DMS114 treated with DMSO at 0.1 percent for 48 hours (cell line): ENCODE measurements at regions not wholly inside any gene's neighbourhood (a gene's known extent, or its start where the extent isn't known, plus 50 kb on each side); places are given as distances from the start of the nearest gene placed in this dataset.

Experiments
- DNase-seq: peaks from one replicate; lab custom pipeline; 2025; ENCODE audit not compliant: unreplicated experiment; lab: John Stamatoyannopoulos, UW

DNA sequence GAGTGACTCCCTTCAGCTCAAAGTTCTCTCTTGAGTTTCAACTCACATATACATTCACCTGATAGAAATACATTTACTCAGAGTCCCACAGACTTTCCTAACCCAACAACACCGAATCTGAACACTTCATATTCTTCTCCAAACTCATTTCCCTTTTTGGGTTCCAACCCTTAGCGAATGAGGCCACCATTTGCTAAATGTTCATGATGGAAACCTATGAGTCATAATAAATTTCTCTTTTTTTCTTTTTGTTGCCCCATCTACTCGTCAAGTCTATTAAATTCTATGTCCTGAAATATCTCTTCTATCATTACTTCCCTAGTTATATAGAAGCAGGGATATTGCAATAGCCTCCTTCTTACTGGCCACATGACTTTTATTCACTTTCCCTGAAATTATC is 100.1 kb downstream of the HLX start:
- no peak for DNase-seq

DNA sequence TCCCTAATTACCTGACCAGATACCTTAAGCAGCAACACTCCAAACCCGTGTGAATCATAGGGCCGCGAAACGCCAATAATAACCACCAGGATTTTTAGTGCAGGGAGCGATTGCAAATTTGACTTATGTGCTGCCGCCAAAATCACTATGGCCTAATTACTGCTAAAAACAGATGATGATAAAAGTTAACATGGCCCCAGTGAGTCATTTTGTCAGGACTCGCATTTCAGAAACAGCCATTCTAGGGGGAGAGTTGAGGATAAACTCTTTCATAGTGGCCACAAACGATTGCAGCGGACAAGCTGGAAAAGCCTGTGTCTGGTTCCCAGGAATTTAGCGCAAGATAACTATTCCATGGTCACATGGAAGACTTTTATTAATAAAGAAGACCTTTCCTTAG is 103.4 kb downstream of the HLX start:
- no peak for DNase-seq

DNA sequence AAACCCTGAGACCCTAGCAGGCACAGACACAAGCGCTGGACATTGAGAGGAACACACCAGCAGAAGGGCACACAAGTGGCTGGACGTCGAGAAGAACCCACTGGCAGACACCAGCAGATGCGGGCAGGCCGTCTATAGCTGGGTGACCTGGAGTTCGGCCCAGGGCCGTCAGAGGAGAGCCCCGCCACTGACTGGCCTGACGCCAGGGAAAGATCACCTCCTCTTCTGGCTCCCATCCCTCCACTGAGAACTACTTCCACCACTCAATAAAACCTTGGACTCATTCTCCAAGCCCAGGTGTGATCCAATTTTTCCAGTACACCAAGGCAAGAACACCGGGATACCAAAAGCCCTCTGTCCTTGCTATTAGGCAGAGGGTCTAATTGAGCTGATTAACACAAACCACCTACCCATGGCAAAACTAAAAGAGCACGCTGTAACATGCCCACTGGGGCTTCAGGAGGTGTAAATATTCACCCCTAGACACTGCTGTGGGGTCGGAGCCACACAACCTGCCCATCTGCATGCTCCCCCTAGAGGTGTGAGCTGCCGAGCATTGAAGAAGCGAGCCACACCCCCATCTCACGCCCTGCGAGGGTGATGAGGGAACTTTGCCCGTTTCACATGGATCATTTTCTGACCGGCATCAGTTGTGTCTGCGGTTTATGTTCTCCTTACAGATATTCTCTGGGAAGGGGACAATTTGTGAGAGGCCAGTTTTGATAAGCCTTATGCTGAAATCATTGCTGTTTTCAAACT is 104.8 kb downstream of the HLX start:
- DNase-seq, result no peak

DNA sequence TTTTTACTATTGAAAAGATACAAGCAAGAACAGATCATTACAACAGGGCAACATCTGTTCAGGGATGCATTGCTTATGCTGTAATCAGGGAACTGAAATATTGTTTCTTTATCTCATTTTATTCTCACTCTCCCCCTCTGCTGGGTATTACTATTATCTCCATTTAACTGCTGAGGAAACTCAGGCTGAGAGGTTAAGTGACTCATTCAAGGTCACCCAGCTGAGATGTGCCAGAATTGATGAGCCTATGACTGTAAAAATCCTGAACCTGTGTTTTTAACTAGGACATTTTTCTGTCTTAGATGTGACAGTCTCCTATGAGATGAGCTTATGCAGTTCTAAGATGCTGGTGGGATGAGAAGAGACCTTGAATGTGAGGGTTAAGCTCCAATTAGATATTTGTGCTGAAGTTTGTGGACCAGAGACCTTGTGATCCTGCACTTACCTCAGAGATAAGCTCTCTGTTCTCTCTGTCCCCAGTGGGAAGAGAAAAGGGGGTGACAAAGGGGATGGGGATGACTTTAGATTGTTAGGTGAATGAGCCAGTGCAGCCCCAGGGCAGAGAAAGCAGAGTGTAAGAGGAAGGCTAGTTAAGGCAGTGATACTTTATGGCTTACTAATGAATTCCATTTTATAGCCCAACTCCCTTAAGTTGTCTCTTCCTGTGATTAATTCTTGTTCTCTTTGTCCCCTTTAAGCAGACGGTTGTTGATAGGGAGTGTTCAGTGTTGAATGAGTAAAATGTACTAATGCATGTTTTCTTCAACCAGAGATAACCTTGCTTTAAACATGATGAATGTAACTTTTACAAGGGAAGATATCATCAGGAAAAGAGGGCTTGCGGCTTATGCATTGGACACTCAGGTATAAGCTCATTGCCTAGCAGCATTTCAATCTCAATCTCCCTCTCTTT is 111.4 kb downstream of the HLX start:
- DNase-seq, result no peak

DNA sequence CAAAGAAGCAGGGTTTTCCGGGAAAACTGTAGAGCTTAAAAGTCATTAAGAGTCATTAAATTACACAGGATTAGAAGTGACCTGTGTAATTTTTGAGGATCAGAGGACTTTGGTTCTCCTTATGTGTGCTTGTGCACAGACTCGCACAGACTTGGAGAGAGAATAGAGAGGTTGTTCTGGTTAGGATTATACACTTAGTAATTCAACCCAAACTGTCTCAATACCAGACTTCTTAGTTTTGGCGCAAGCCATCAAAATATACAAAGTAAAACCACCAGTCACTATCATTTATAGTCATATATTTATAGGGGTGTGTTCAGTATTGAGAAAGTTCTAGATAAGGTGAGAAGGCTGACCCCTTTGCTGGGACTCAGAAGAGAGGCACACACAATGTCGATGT is 112.3 kb downstream of the HLX start:
- DNase-seq, result no peak

GRCh38 chr1:220991959-220992704 is 112.9 kb downstream of the HLX start:
- DNase-seq, result no peak

- no peak for DNase-seq
Measured at GRCh38 chr1:220992705-220993052, 113.4 kb downstream of the HLX start.

DNA sequence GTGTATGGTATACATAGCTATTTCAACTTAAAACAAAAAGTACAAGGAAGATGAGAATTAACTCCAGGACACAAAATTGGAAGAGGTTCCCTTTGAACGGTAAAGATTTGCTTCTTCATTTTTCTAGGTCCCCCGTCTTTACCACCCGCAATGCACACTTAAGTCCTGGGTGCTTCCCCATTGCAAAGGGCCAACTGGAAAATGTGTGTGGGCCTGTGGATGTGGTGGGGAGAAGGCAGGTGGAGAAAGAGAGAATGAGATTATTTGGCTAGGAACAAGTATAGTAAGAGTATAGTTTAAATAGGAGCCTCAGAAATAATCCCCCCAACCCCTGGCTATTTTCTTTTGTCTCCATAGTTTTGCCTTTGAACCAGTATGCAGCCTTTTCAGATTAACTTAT is 115.4 kb downstream of the HLX start:
- no peak for DNase-seq

- DNase-seq, result no peak
Measured at GRCh38 chr1:220997791-220998190, 118.5 kb downstream of the HLX start.

DNA sequence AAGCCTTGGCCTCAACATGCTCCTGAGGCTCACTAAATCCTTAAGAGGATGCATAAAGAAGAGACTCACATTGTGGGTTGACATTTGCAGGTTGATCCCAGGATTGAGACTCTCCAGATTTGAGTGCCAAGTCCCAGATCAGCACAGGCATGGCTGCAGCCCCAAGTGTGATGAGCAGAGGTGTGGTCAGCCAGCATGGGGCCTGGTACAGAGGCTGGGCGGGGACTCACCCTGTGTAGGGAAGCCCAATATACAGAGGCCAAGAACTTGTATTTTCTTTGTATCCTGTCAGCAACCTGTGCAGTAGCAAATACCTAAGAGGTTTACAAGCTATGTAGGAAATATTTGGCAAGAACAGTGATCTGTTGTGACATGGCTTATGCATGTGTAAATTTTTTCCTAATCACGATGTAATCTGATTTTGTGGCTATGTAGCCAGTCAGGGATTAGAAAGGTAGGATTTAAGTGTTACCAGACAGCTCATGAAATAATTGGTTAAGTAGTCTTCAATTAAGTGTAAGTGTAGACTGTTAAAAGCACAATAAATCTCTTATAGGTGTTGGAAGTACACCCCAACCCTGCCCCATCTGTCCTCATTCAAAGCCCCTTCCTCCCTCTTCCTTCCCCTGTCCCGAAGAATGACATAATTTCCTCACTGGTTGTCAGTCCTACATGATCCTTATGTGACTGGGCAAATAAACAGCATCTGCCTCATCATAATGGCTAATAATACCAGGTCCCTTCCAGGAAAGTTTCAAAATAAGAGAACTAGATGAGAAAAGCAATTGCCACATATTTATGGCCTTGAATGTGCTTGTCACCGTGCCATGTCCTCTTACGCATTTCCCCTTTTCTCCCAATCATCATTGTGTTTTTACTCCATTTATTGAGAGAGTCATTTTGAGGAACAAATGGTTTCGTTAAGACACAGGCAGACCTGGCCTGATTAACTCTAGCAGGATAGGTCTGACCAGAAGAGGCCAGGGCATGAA is 120.9 kb downstream of the HLX start:
- no peak for DNase-seq

- DNase-seq, result no peak
Measured at GRCh38 chr1:221001167-221001566, 121.9 kb downstream of the HLX start.

DNA sequence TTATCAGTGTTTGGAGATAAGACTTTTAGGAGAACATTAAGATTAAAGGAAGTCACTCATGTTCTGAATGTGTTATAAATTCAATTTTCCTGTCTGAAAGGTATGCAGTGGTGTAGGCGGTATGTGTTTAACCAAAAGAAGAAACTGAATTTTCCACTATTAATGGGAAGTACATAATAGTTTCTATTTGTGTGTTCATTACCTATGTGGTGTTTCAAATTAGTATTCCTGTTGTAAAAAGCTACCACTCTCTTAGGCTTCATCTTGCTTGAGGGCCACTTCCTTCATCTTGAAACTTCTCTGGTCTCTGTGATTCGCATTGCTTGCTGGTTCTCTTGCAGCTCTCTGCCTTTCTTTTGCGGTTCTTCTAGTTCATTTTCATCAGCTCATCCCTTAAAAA is 123.4 kb downstream of the HLX start:
- DNase-seq, result no peak

DNA sequence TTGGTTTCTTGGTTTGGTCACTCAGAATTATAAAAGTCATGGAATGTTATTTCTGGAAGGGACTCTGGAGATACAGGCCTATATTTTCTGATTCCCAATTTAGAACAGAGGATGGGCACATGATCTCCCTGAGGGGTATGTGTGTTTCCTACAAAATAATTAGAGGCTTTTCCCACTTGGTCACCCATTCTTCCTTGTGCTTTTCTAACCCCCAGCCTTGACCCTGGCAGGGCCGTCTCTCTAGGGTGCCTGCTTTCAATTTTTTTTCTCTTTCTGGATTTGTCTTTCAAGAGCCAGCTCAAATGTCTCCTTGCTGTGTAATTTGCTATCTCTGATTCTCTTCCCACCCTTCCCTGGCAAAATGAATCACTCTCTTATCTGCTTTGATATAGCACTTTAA is 131.9 kb downstream of the HLX start:
- DNase-seq, result no peak

DNA sequence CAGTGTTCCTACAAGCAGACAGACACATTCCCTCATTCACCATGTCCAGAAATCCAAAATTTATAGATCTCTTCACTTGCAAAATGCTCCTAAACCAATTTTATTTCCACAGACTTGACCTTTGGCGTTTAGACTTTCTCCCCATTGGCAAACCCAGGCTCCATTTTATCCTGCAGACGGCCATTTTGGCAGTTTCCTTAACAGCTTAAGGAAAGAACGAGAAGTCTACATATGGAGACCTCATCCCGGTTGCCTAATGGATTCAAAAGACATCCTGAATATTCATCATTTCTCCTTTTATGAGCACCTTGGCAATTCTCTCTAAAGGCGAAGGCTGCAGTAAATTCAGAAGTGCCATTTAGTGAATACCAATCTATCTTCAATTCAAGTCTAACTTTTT is 132.9 kb downstream of the HLX start:
- no peak for DNase-seq

DNA sequence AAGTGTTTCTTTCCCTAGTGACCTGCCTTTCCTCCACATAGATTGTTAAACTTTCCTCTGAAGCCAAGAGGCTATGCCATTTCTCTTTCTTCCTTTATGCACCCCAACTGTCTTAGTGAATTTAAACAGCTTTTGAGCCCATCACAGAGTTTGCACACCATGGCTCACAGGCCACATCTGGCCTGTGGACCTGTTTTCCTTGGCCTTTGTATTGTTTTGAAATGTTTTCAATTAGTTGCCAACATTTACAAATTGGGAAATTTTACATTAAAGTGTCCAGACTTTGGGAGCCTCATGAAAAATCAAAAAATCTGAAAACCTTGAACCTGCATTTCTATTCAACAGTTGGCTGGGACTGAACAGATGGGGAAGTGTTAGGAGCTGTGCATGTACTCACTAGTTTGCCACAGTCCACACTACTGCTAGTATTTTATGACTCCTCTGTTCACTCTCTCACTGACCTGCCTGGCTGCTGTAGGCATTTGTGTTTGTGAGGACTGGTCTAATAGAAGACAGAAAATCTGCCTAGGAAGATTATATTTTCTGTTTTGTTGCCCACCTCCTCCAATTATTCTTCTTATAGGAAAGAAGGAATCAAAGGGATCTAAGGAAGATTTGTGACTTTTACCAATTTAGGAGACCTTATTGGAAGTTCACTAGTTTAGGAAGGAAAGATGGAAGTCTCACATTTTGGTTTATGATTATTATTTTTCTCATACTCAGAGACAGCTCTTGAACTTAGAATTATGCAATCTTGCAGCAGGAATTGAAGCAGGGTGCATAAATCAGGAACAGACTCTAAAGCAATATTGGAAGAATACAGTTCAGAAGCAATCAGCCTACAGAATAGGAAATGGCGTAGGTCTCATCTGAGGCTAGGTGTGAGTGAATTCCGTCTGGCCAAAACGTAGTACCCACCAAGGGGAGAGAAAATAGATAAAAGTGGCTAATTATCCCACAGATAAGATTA is 134.7 kb downstream of the HLX start:
- DNase-seq, result no peak

GRCh38 chr1:221015159-221015790 is 136.0 kb downstream of the HLX start:
- no peak for DNase-seq

- DNase-seq, result no peak
Measured at GRCh38 chr1:221016751-221017150, 137.5 kb downstream of the HLX start.

DNA sequence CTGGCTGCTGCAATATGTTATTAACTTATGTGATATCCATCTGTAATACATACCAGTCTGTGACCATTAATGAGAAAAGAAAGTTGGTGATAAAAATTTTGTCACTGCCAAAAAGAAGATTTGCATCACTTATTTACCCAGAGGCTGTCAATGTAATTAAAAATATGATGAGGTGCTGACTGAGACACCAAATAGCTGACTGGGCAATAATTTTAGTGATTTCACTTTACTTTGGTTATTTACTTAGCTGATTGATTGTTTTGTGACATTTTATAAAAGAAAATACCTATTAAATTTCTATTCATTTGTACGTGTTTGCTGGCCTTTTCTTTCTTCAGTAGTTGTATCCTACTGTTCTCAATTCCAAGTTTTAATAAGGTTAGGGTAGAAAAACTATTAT is 139.2 kb downstream of the HLX start:
- no peak for DNase-seq

- no peak for DNase-seq
Measured at GRCh38 chr1:221022331-221022730, 143.1 kb downstream of the HLX start.
